Keratinocyte (primary cell): ENCODE measurements at regions not wholly inside any gene's neighbourhood (a gene's known extent, or its start where the extent isn't known, plus 50 kb on each side); places are given as distances from the start of the nearest gene placed in this dataset.

Source experiments
- CTCF ChIP-seq, 3 experiments: IDR thresholded peaks in 1 of 3; conservative IDR thresholded peaks in 1 of 3; optimal IDR thresholded peaks in 1 of 3; 2 replicates in 2 of 3; 3 replicates in 1 of 3; pipeline versions ENCODE3 to v1.5.1; 2011; ENCODE audit warnings: low read length in 3 of 3, mild to moderate bottlenecking in 3 of 3, moderate library complexity in 2 of 3, control low read depth in 1 of 3, inconsistent platforms in 1 of 3; ENCODE audit not compliant: insufficient read depth in 2 of 3; ENCODE audit errors: extremely low read depth in 1 of 3
- EZH2 ChIP-seq: IDR thresholded peaks from one replicate; pipeline ENCODE4 v1.6.1; 2012; ENCODE audit warnings: inconsistent platforms, mild to moderate bottlenecking, low read length, moderate library complexity

GRCh38 chr10:35723992-35724391 lies 81.9 kb upstream of the FZD8 start:
- TF ChIP-seq CTCF (optimal IDR thresholded peaks at IDR 0.05 in 1 of 3, IDR thresholded peaks at IDR 0.05 in 1 of 3, conservative IDR thresholded peaks at IDR 0.05 in 1 of 3; ENCODE audit: extremely low read depth in 1 of 3, insufficient read depth in 2 of 3, low read length in 3 of 3) (no peak), EZH2 (no peak)
